Natural killer cell (primary cell): ENCODE measurements at regions not wholly inside any gene's neighbourhood (a gene's known extent, or its start where the extent isn't known, plus 50 kb on each side); places are given as distances from the start of the nearest gene placed in this dataset.
"Not testable (repeated sequence)": the region's sequence is repeated elsewhere in the genome, so short reads cannot be mapped to it uniquely, and the experiment has no call there.

Experiments used
- ATAC-seq, 3 donors: fragments of 150-1000 bp in 2 of 3; fragments of 200-7000 bp in 1 of 3; cut with Tn5 transposase; 1 replicate in 1 of 3; 2 replicates in 2 of 3; pipeline ENCODE4 v1.10.0; 2021; ENCODE audit warnings: mild to moderate bottlenecking in 2 of 3, moderate library complexity in 2 of 3
- DNase-seq, 2 donors: peaks; one replicate each; pipeline versions ENCODE4 v3.0.0 to v3.0.0-alpha.2; 2013 to 2021; ENCODE audit warnings: mixed read lengths in 1 of 2
- H3K27ac ChIP-seq: one replicate; pipeline ENCODE4 v1.5.1; 2013; ENCODE audit warnings: mild to moderate bottlenecking, low read length
- H3K27me3 ChIP-seq: one replicate; pipeline ENCODE4 v1.6.1; 2013; ENCODE audit warnings: low read length; ENCODE audit not compliant: control insufficient read depth, insufficient read depth
- H3K36me3 ChIP-seq: one replicate; pipeline ENCODE4 v1.6.1; 2013; ENCODE audit warnings: low read length; ENCODE audit not compliant: control insufficient read depth, insufficient read depth
- H3K4me1 ChIP-seq: one replicate; pipeline ENCODE4 v1.6.1; 2013; ENCODE audit warnings: low read length; ENCODE audit not compliant: control insufficient read depth, insufficient read depth
- H3K4me3 ChIP-seq: one replicate; pipeline ENCODE4 v1.5.1; 2013; ENCODE audit warnings: low read length
- H3K9me3 ChIP-seq: one replicate; pipeline ENCODE4 v1.6.1; 2013; ENCODE audit warnings: low read length; ENCODE audit not compliant: control insufficient read depth, insufficient read depth
- H3K27ac Mint-ChIP-seq, 2 donors: one replicate each; pipeline ENCODE4 v1.8.0; 2022; ENCODE audit warnings: mild to moderate bottlenecking in 2 of 2, mixed read lengths in 2 of 2, moderate library complexity in 1 of 2
- H3K27me3 Mint-ChIP-seq, 2 donors: one replicate each; pipeline ENCODE4 v1.8.0; 2022; ENCODE audit warnings: low read depth in 2 of 2, mixed read lengths in 2 of 2
- H3K36me3 Mint-ChIP-seq: one replicate; pipeline ENCODE4 v1.8.0; 2022; ENCODE audit warnings: mixed read lengths
- H3K4me1 Mint-ChIP-seq, 2 donors: one replicate each; pipeline ENCODE4 v1.8.0; 2022; ENCODE audit warnings: mixed read lengths in 2 of 2
- H3K4me3 Mint-ChIP-seq: one replicate; pipeline ENCODE4 v1.8.0; 2022; ENCODE audit warnings: mild to moderate bottlenecking, moderate library complexity, mixed read lengths
- H3K9me3 Mint-ChIP-seq, 2 donors: one replicate each; pipeline ENCODE4 v1.8.0; 2022; ENCODE audit warnings: mixed read lengths in 2 of 2
- WGBS: methylation state at CpG from one replicate; pipeline ENCODE4 v1.1.7; 2013; ENCODE audit warnings: missing lambda C conversion rate; ENCODE audit not compliant: insufficient coverage; 5-methylcytosine and 5-hydroxymethylcytosine counted together
- intact Hi-C: fragments of 100-400 bp; cut with micrococcal nuclease; formaldehyde crosslinking; loops from one replicate; pipeline ENCODE4 v1.14.2; 2022
- TF ChIP-seq, protein P1 (sequence below): fragments of 200-600 bp; IDR thresholded peaks from one replicate; pipeline ENCODE4 v1.8.0; 2022; ENCODE audit warnings: antibody characterized with exemption

DNA sequence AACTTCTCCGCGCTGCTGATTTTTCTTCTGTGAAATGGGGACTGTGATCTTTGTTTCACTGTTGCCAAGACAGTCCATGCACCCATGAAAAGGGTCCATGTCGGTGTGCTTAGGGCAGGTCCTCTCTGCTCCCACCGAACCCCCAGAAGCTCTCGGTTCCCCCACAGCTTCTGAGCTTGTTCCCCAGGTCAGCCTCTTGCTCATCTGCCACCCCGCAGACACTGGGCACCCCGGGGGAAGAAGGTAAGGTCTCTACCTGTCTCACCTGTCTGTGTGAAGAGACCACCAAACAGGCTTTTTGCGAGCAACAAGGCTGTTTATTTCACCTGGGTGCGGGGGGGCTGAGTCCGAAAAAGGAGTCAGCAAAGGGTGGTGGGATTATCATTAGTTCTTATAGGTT is 66.2 kb upstream of the NANOS1 start:
- Mint-ChIP-seq H3K27ac (no peak overlapping the region), H3K4me3 (no peak overlapping the region), H3K9me3 (no peaks in the 10 kb centered on the region), H3K36me3 (no peaks in the 10 kb centered on the region), H3K4me1 (peaks cover 0 to 7% of the 10 kb centered on the region in 2 donors), H3K27me3 (peaks cover 0 to 3% of the 10 kb centered on the region in 2 donors)
- DNase-seq: no peak
- no peak overlapping the region for H3K4me3 ChIP-seq
- no peaks in the 10 kb centered on the region for H3K36me3 ChIP-seq
- no peaks in the 10 kb centered on the region for H3K4me1 ChIP-seq
- H3K9me3 ChIP-seq: no peaks in the 10 kb centered on the region
- H3K27ac ChIP-seq: no peak overlapping the region
- TF ChIP-seq, protein P1, sequence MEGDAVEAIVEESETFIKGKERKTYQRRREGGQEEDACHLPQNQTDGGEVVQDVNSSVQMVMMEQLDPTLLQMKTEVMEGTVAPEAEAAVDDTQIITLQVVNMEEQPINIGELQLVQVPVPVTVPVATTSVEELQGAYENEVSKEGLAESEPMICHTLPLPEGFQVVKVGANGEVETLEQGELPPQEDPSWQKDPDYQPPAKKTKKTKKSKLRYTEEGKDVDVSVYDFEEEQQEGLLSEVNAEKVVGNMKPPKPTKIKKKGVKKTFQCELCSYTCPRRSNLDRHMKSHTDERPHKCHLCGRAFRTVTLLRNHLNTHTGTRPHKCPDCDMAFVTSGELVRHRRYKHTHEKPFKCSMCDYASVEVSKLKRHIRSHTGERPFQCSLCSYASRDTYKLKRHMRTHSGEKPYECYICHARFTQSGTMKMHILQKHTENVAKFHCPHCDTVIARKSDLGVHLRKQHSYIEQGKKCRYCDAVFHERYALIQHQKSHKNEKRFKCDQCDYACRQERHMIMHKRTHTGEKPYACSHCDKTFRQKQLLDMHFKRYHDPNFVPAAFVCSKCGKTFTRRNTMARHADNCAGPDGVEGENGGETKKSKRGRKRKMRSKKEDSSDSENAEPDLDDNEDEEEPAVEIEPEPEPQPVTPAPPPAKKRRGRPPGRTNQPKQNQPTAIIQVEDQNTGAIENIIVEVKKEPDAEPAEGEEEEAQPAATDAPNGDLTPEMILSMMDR: no peak
- no peaks in the 10 kb centered on the region for H3K27me3 ChIP-seq
- no peak for ATAC-seq
- intact Hi-C loops: no loop called here
- WGBS: 84% methylated on average over 10 of the region's 10 CpGs

DNA sequence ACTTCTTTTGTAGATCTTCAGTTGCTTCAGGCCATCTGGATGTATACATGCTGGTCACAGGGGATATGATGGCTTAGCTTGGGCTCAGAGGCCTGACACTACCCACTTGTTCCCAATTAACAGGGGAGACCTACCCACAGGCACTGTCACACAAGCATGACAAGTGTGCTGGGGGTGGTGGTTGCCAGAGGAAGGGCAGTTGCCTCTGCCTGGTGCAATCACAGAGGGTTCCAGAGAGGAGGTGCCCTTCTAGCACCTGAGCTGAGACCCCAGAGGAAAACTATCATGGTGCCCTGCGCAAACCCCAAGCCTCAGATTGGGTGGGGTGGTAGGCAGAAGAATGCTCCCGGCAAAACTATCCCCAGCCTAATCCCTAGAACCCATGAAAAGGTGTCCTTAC is 65.6 kb upstream of the NANOS1 start:
- WGBS: 100% methylated on average over 1 of the region's 2 CpGs
- ATAC-seq: no peak
- intact Hi-C loops: no loop called here
- Histone ChIP-seq H3K36me3 (no peaks in the 10 kb centered on the region), H3K27ac (no peak overlapping the region), H3K27me3 (no peaks in the 10 kb centered on the region), H3K4me3 (no peak overlapping the region), H3K4me1 (no peaks in the 10 kb centered on the region), H3K9me3 (no peaks in the 10 kb centered on the region)
- Mint-ChIP-seq H3K36me3 (no peaks in the 10 kb centered on the region), H3K27me3 (peaks cover 0 to 4% of the 10 kb centered on the region in 2 donors), H3K9me3 (no peaks in the 10 kb centered on the region), H3K4me3 (no peak overlapping the region), H3K4me1 (peaks cover 0 to 4% of the 10 kb centered on the region in 2 donors), H3K27ac (no peak overlapping the region)
- no peak for DNase-seq
- TF ChIP-seq, protein P1: no peak

DNA sequence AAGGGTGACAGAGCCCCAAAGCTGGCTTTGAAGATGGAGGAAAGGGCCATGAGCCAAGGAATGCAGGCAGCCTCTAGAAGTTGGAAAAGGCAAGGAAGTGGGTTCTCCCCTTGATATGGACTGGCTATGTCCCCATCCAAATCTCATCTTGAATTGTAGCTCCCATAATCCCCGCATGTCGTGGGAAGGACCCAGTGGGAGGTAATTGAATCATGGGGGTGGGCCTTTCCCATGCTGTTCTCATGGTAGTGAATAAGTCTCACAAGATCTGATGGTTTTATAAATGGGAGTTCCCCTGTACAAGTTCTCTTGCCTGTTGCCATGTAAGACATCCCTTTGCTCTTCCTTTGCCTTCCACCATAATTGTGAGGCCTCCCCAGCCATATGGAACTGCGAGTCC is 65.0 kb upstream of the NANOS1 start:
- DNase-seq, H3K4me3 Mint-ChIP-seq, H3K4me1 Mint-ChIP-seq, H3K4me3 ChIP-seq, H3K36me3 ChIP-seq, H3K9me3 Mint-ChIP-seq, H3K4me1 ChIP-seq, H3K27me3 ChIP-seq, H3K27ac ChIP-seq, H3K27me3 Mint-ChIP-seq, H3K27ac Mint-ChIP-seq, H3K36me3 Mint-ChIP-seq, ATAC-seq, H3K9me3 ChIP-seq, intact Hi-C loops: not testable (repeated sequence)
- 93% methylated on average over 3 of the region's 3 CpGs for WGBS

DNA sequence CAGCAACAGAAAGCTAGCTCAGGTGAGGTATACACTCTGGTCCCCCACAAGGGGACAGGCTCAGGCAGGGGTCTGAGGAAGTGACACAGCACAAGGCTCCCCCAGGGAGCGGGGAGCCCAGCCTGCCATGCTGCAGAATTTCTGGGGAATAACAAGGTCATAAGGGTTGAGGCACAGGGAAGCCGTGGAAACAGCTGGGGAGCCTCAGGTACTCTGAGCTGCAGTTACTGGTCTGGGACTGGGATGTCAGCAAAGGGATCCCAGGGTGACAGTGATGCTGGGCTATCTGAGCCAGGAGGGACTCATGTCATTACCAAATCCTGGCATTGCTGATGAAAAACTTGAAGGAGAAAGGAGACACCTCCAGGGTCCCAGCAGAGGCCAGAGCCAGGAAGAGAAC is 64.4 kb upstream of the NANOS1 start:
- Histone ChIP-seq H3K27me3 (no peaks in the 10 kb centered on the region), H3K9me3 (no peaks in the 10 kb centered on the region), H3K27ac (no peak overlapping the region), H3K36me3 (no peaks in the 10 kb centered on the region), H3K4me1 (no peaks in the 10 kb centered on the region), H3K4me3 (no peak overlapping the region)
- H3K36me3 Mint-ChIP-seq: no peaks in the 10 kb centered on the region
- intact Hi-C loops: no loop called here
- TF ChIP-seq, protein P1: no peak
- no peaks in the 10 kb centered on the region for H3K4me1 Mint-ChIP-seq
- peaks cover 0 to 7% of the 10 kb centered on the region in 2 donors for H3K27me3 Mint-ChIP-seq
- no peak overlapping the region for H3K4me3 Mint-ChIP-seq
- no peaks in the 10 kb centered on the region for H3K9me3 Mint-ChIP-seq
- WGBS: 84% methylated on average over 2 of the region's 2 CpGs
- ATAC-seq (no peak), DNase-seq (no peak)
- no peak overlapping the region for H3K27ac Mint-ChIP-seq
